ENCODE measurements at regions not wholly inside any gene's neighbourhood (a gene's known extent, or its start where the extent isn't known, plus 50 kb on each side); places are given as distances from the start of the nearest gene placed in this dataset.

DNA sequence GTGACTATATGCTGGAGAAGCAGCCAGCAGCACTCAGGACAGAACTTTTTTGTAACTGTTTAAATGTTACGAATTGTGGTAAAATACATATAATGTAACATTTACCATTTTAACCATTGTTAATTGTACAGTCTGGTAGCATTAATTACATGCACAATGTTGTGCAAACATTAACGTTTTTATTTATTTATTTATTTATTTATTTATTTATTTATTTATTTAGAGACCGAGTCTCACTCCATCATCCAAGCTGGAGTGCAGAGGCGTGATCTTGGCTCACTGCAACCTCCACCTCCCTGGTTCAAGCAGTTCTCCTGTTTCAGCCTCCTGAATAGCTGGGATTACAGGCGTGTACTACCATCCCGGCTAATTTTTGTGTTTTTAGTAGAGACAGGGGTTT, 88.7 kb upstream of the TEX51 start:
- TF ChIP-seq CTCF (conservative IDR thresholded peaks at IDR 0.05; ENCODE audit: low read depth, low read length) = no peak
- TF ChIP-seq EZH2 (IDR thresholded peaks at IDR 0.05; ENCODE audit: borderline replicate concordance, low read depth, low read length, poor library complexity, severe bottlenecking) = no peak

Data from A673 (cell line).